Parathyroid adenoma (tissue), 2 donors: ENCODE measurements at regions not wholly inside any gene's neighbourhood (a gene's known extent, or its start where the extent isn't known, plus 50 kb on each side); places are given as distances from the start of the nearest gene placed in this dataset.

Source experiments
- H2AFZ ChIP-seq: fragments of 300-600 bp; sonication (generic); one replicate; pipeline ENCODE4 v1.7.0; 2017; ENCODE audit warnings: antibody characterized with exemption, mild to moderate bottlenecking
- H3K27ac ChIP-seq: fragments of 300-600 bp; sonication (generic); one replicate; pipeline ENCODE4 v1.7.0; 2017
- H3K27me3 ChIP-seq: fragments of 300-600 bp; sonication (generic); one replicate; pipeline ENCODE4 v1.7.0; 2017; ENCODE audit warnings: low read length; ENCODE audit not compliant: control insufficient read depth, insufficient read depth
- H3K36me3 ChIP-seq: fragments of 300-600 bp; sonication (generic); one replicate; pipeline ENCODE4 v1.7.0; 2017; ENCODE audit warnings: low read length; ENCODE audit not compliant: control insufficient read depth, insufficient read depth
- H3K4me1 ChIP-seq: fragments of 300-600 bp; sonication (generic); one replicate; pipeline ENCODE4 v1.7.0; 2017; ENCODE audit warnings: control low read depth
- H3K4me2 ChIP-seq: fragments of 300-600 bp; sonication (generic); one replicate; pipeline ENCODE4 v1.7.0; 2017; ENCODE audit warnings: low read length
- H3K4me3 ChIP-seq: fragments of 300-600 bp; sonication (generic); one replicate; pipeline ENCODE4 v1.7.0; 2017; ENCODE audit warnings: low read depth, low read length
- H3K79me2 ChIP-seq: fragments of 300-600 bp; sonication (generic); one replicate; pipeline ENCODE4 v1.7.0; 2017; ENCODE audit warnings: control low read depth
- H3K9ac ChIP-seq: fragments of 300-600 bp; sonication (generic); one replicate; pipeline ENCODE4 v1.7.0; 2017; ENCODE audit warnings: mild to moderate bottlenecking
- H3K9me3 ChIP-seq: fragments of 300-600 bp; sonication (generic); one replicate; pipeline ENCODE4 v1.7.0; 2017; ENCODE audit warnings: low read length; ENCODE audit not compliant: control insufficient read depth
- TF ChIP-seq, protein P1 (sequence below): fragments of 300-600 bp; sonication (generic); IDR thresholded peaks from one replicate; pipeline ENCODE4 v1.7.0; 2017; ENCODE audit warnings: antibody characterized with exemption, mild to moderate bottlenecking
- donor health status: primary hyperparathyroidism.

- no peak overlapping the region for H3K4me3 ChIP-seq
- no peak overlapping the region for H3K4me2 ChIP-seq
- TF ChIP-seq, protein P1, sequence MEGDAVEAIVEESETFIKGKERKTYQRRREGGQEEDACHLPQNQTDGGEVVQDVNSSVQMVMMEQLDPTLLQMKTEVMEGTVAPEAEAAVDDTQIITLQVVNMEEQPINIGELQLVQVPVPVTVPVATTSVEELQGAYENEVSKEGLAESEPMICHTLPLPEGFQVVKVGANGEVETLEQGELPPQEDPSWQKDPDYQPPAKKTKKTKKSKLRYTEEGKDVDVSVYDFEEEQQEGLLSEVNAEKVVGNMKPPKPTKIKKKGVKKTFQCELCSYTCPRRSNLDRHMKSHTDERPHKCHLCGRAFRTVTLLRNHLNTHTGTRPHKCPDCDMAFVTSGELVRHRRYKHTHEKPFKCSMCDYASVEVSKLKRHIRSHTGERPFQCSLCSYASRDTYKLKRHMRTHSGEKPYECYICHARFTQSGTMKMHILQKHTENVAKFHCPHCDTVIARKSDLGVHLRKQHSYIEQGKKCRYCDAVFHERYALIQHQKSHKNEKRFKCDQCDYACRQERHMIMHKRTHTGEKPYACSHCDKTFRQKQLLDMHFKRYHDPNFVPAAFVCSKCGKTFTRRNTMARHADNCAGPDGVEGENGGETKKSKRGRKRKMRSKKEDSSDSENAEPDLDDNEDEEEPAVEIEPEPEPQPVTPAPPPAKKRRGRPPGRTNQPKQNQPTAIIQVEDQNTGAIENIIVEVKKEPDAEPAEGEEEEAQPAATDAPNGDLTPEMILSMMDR, result no peak
- H2AFZ ChIP-seq, result no peak overlapping the region
- no peaks in the 10 kb centered on the region for H3K36me3 ChIP-seq
- H3K4me1 ChIP-seq, result no peaks in the 10 kb centered on the region
- no peak overlapping the region for H3K27ac ChIP-seq
- H3K27me3 ChIP-seq, result no peaks in the 10 kb centered on the region
- H3K9me3 ChIP-seq, result no peaks in the 10 kb centered on the region
- no peaks in the 10 kb centered on the region for H3K79me2 ChIP-seq
- no peak overlapping the region for H3K9ac ChIP-seq
Observed at GRCh38 chr14:39673734-39674133, 241.5 kb upstream of the FBXO33 start.

GRCh38 chr14:39673270-39673711 lies 241.1 kb upstream of the FBXO33 start:
- Histone ChIP-seq H3K27me3 (no peaks in the 10 kb centered on the region), H2AFZ (no peak overlapping the region), H3K9ac (no peak overlapping the region), H3K4me1 (no peaks in the 10 kb centered on the region), H3K4me3 (no peak overlapping the region), H3K79me2 (no peaks in the 10 kb centered on the region), H3K4me2 (no peak overlapping the region), H3K9me3 (no peaks in the 10 kb centered on the region), H3K36me3 (no peaks in the 10 kb centered on the region), H3K27ac (no peak overlapping the region)
- TF ChIP-seq, protein P1, result no peak

DNA sequence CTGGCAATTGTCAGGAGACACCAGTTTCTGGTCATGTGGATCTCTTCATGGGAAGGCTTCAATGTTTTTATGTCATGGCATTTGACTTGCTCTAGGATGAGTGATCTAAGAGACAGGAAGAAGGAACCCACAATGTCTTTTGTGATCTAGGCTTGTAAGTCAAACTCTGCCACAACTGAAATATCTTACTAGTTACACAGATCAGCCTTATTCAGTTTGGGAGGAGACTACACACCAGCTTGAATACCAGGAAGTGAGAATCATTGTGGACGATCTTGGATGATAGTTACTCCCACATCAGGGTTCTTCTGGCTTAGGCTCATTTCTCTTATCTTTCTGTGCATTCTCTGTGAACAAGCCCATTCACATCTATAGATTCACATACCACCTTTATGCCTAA lies 236.2 kb upstream of the FBXO33 start:
- no peak overlapping the region for H3K9ac ChIP-seq
- no peaks in the 10 kb centered on the region for H3K4me1 ChIP-seq
- H3K27ac ChIP-seq, result no peak overlapping the region
- H3K4me2 ChIP-seq, result no peak overlapping the region
- no peak overlapping the region for H2AFZ ChIP-seq
- H3K36me3 ChIP-seq, result no peaks in the 10 kb centered on the region
- H3K79me2 ChIP-seq, result no peaks in the 10 kb centered on the region
- H3K9me3 ChIP-seq, result no peaks in the 10 kb centered on the region
- H3K4me3 ChIP-seq, result no peak overlapping the region
- TF ChIP-seq, protein P1, result no peak
- H3K27me3 ChIP-seq, result no peaks in the 10 kb centered on the region

DNA sequence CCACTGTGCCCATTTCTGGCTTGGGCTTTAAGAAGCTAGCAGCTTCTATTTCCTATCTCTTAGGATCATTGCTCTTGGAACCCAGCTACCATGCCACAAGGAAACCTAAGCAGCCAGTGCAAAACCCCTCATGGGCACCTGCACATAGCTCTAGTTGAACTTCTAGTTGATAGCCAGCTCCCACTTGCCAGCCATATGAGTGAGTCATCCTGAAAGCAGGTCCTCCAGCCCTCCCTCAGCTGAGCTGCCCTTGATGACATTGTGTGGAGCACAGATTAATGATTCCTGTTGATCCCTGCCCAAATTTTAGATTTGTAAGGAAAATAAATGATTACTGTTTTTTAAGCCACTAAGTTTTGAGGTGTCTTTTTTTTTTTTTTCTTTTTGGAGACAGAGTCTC lies 234.2 kb upstream of the FBXO33 start:
- Histone ChIP-seq H2AFZ (no peak overlapping the region), H3K9ac (no peak overlapping the region), H3K9me3 (no peaks in the 10 kb centered on the region), H3K4me2 (no peak overlapping the region), H3K79me2 (no peaks in the 10 kb centered on the region), H3K36me3 (no peaks in the 10 kb centered on the region), H3K4me3 (no peak overlapping the region), H3K27me3 (no peaks in the 10 kb centered on the region), H3K4me1 (no peaks in the 10 kb centered on the region), H3K27ac (no peak overlapping the region)
- TF ChIP-seq, protein P1, result no peak

GRCh38 chr14:39665075-39665475 lies 232.8 kb upstream of the FBXO33 start:
- Histone ChIP-seq H3K4me1 (no peaks in the 10 kb centered on the region), H3K9ac (no peak overlapping the region), H3K4me2 (no peak overlapping the region), H3K36me3 (no peaks in the 10 kb centered on the region), H3K9me3 (no peaks in the 10 kb centered on the region), H3K27ac (no peak overlapping the region), H3K27me3 (no peaks in the 10 kb centered on the region), H3K79me2 (no peaks in the 10 kb centered on the region), H3K4me3 (no peak overlapping the region), H2AFZ (no peak overlapping the region)
- TF ChIP-seq, protein P1, result no peak
